AG04450 (cell line): ENCODE measurements at regions not wholly inside any gene's neighbourhood (a gene's known extent, or its start where the extent isn't known, plus 50 kb on each side); places are given as distances from the start of the nearest gene placed in this dataset.

Experiments used
- CTCF ChIA-PET: fragments of 300-600, 350-600 bp; formaldehyde crosslinking; extraction: SDS; loops from one replicate; lab custom pipeline; 2022; ENCODE audit warnings: antibody characterized with exemption, inconsistent platforms; lab: Charles Lee
- POLR2A ChIA-PET: fragments of 350-600 bp; formaldehyde crosslinking; extraction: SDS; loops from one replicate; lab custom pipeline; 2021; ENCODE audit warnings: antibody characterized with exemption, inconsistent platforms; lab: Yijun Ruan, JAX
- DNase-seq: peaks from one replicate; pipeline ENCODE4 v3.0.0-alpha.2; 2011; ENCODE audit warnings: low read depth, low spot score
- H3K27ac ChIP-seq: one replicate; pipeline ENCODE4 v1.5.1; 2012; ENCODE audit warnings: low read depth, low read length, control low read depth
- H3K27me3 ChIP-seq: one replicate; pipeline ENCODE4 v1.6.0; 2012; ENCODE audit warnings: low read length; ENCODE audit not compliant: control insufficient read depth, insufficient read depth
- H3K4me3 ChIP-seq: 2 replicates; pipeline ENCODE4 v1.5.1; 2011; ENCODE audit warnings: mild to moderate bottlenecking, low read depth, low read length, control low read depth
- H3K9me3 ChIP-seq: 2 replicates; pipeline ENCODE4 v1.5.1; 2012; ENCODE audit warnings: low read length; ENCODE audit not compliant: control insufficient read depth, insufficient read depth
- TF ChIP-seq, protein P1 (sequence below): IDR thresholded peaks from 2 replicates; pipeline ENCODE4 v1.5.1; 2011; ENCODE audit warnings: low read depth, low read length, control low read depth, inconsistent platforms

DNA sequence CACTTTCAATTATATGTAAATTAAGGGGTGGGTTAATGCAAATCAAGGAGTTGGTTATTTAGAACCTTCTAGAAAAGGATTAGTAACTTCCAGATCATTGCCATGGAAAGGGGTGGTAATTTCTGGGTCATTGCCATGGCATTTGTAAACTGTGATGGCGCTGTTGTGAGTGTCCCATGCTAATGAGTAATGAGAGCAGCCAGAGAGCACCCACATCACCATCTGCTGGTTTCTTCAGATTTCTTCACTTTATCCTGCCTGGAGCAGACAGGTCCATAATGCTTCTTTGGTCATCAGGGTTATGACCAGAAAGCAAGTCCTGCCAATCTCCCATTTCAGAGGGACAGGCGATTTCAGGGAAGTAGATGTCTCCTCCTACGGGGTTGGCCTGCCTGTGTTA lies 311.3 kb upstream of the CNR1 start:
- no peaks in the 10 kb centered on the region for H3K27me3 ChIP-seq
- POLR2A ChIA-PET, result no interaction called here
- CTCF ChIA-PET, result no interaction called here
- H3K27ac ChIP-seq, result no peak overlapping the region
- TF ChIP-seq, protein P1, sequence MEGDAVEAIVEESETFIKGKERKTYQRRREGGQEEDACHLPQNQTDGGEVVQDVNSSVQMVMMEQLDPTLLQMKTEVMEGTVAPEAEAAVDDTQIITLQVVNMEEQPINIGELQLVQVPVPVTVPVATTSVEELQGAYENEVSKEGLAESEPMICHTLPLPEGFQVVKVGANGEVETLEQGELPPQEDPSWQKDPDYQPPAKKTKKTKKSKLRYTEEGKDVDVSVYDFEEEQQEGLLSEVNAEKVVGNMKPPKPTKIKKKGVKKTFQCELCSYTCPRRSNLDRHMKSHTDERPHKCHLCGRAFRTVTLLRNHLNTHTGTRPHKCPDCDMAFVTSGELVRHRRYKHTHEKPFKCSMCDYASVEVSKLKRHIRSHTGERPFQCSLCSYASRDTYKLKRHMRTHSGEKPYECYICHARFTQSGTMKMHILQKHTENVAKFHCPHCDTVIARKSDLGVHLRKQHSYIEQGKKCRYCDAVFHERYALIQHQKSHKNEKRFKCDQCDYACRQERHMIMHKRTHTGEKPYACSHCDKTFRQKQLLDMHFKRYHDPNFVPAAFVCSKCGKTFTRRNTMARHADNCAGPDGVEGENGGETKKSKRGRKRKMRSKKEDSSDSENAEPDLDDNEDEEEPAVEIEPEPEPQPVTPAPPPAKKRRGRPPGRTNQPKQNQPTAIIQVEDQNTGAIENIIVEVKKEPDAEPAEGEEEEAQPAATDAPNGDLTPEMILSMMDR, result no peak
- H3K9me3 ChIP-seq, result no peaks in the 10 kb centered on the region; the same call in 1 of the 2 replicates
- no peak for DNase-seq
- no peak overlapping the region for H3K4me3 ChIP-seq

DNA sequence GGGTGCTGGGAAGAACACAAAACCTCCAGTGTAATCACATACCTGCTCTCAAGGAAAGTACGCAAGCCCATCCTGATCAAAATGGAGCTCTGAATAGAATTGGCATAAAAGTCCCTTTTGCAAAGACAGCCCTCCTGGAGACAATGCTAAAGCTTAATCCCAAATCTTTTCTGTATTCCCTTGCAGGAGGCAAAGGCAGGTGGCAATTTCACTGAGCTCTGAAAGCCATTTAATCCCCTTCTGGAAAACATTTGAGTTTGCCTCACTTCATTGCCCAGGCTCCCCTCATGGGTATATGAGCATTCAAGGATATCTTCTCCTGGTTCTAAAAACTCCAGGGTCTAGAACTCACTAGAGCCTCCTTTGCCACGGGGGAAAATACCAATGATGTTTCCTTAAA lies 310.2 kb upstream of the CNR1 start:
- H3K4me3 ChIP-seq, result no peak overlapping the region
- no peaks in the 10 kb centered on the region for H3K27me3 ChIP-seq
- TF ChIP-seq, protein P1, result no peak
- CTCF ChIA-PET, result interaction anchor here (0.7 kb wide), 1 partner anchor 1088 kb away, joined by 3 read pairs; no protein-coding TSS in a partner anchor
- H3K27ac ChIP-seq, result no peak overlapping the region
- POLR2A ChIA-PET, result no interaction called here
- H3K9me3 ChIP-seq, result no peaks in the 10 kb centered on the region; the same call in 1 of the 2 replicates
- DNase-seq, result no peak

DNA sequence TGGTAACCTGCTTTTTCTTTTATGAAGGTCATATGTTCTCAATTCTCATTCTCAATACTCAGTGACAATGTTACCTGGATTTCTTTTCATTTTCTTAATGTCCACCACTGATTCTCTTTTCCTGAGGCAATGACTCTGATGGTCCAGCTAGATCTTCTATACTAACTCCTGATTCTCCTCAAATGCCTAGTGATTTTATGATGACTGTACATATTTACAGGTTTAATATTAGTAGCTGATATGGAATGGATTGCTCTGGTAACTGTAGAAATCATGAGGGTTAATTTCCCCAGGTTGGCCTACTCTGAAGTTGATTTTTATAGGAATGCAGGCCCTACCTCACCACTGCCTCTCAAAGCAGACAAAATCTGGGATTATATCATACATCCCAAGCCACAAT lies 308.6 kb upstream of the CNR1 start:
- ChIA-PET CTCF (no interaction called here), POLR2A (no interaction called here)
- TF ChIP-seq, protein P1, result no peak
- no peak overlapping the region for H3K27ac ChIP-seq
- DNase-seq, result no peak
- no peak overlapping the region for H3K4me3 ChIP-seq
- no peaks in the 10 kb centered on the region; the same call in 1 of the 2 replicates for H3K9me3 ChIP-seq
- no peaks in the 10 kb centered on the region for H3K27me3 ChIP-seq

DNA sequence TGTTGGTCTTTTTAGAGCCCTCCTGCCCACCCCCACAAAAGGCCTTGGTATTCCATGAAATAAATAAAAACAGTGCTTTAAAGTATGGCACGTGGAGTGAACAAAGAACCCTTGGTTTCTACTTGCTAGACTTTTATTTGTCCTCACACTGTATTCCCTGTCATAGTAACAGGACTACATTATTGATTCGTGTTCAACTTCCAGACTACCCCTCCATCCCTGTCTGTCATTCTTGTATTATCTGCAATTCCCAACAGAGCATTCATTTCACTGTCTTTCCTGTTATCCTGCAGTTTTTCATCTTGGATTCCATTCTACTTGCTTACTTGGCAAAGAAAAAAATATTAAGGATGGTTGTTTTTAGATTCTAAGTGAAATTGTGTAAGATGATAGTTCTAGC lies 307.4 kb upstream of the CNR1 start:
- ChIA-PET CTCF (interaction anchor here (0.7 kb wide), 1 partner anchor 20 kb away, joined by 3 read pairs; no protein-coding TSS in a partner anchor), POLR2A (interaction anchor here (0.7 kb wide), 1 partner anchor 396 kb away, joined by 3 read pairs; no protein-coding TSS in a partner anchor)
- no peaks in the 10 kb centered on the region for H3K9me3 ChIP-seq
- H3K27ac ChIP-seq, result no peak overlapping the region
- no peak overlapping the region for H3K4me3 ChIP-seq
- DNase-seq, result no peak
- no peaks in the 10 kb centered on the region for H3K27me3 ChIP-seq
- TF ChIP-seq, protein P1, result no peak

DNA sequence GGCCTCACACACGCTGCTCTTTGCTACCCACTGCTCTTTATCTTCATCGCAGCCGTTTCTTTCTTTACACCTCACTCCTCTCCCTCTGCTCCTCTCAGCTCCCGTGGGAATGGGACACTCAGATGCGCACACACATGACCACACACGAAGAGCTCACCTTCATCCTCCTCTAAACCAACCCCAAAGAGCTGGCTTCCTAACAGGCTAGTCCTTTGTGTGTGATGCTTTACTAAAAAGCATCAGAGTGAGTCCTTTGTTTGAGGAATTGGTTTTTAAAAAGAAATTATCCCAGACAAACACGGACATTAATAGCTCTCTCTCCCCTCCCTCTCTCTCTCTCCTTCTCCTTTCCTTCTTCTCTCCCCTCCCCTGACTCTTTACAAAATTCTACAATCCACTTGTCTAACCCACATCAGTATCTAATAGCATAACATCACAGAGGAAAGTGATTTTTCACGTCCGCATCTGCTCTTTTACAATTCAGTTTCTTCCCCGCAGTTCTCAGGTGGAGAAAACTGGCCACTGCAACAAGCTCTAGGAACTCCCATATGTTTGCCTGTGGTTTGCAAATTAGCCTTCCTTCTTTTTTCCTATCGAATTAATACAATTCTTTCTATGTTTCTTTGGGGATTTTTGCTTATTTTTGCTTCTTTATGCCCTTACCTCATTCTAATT lies 306.8 kb upstream of the CNR1 start:
- no peak for DNase-seq
- CTCF ChIA-PET, result interaction anchor here (0.7 kb wide), 1 partner anchor 20 kb away, joined by 3 read pairs; no protein-coding TSS in a partner anchor
- H3K9me3 ChIP-seq, result no peaks in the 10 kb centered on the region
- H3K27me3 ChIP-seq, result no peaks in the 10 kb centered on the region
- TF ChIP-seq, protein P1, result no peak
- no peak overlapping the region for H3K27ac ChIP-seq
- POLR2A ChIA-PET, result interaction anchor here (0.7 kb wide), 1 partner anchor 396 kb away, joined by 3 read pairs; no protein-coding TSS in a partner anchor
- H3K4me3 ChIP-seq, result no peak overlapping the region
